ENCODE measurements at regions not wholly inside any gene's neighbourhood (a gene's known extent, or its start where the extent isn't known, plus 50 kb on each side); places are given as distances from the start of the nearest gene placed in this dataset.

- TF ChIP-seq EZH2 (IDR thresholded peaks at IDR 0.05; ENCODE audit: borderline replicate concordance) (no peak), CTCF (IDR thresholded peaks at IDR 0.05; ENCODE audit: poor library complexity) (no peak), EZH2phosphoT487 (IDR thresholded peaks at IDR 0.05; ENCODE audit: low read depth, severe bottlenecking, unreplicated experiment) (no peak)
Measured at GRCh38 chr7:58316-58715, 134.1 kb upstream of the FAM20C start.

Measured in hepatocyte (in vitro differentiated cells).